A204.1 (cell line): ENCODE measurements at regions not wholly inside any gene's neighbourhood (a gene's known extent, or its start where the extent isn't known, plus 50 kb on each side); places are given as distances from the start of the nearest gene placed in this dataset.
"Not testable (repeated sequence)": the region's sequence is repeated elsewhere in the genome, so short reads cannot be mapped to it uniquely, and the experiment has no call there.

Experiments
- FAIRE-seq: peaks from 2 replicates; lab custom pipeline; 2012; peaks lifted over from hg19 to GRCh38; lab: Jason Lieb, UNC

DNA sequence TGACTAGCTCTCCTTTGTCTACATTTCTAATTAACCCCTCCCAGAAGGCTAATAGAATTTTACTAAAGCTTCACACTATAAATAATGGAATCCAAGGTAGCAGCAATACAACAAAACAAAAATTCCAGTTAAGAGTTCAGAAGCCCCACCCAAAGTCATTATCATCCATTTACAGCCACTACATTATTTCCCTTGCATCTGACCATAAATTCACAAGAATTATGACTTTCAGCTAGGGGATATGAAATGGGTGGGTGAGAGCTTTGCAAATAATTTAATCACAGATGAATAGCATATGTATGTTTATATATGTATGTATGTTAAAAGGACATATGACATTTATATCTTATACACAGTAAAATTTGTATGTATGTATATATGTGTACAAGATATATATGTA is 65.3 kb upstream of the PTGDR start:
- FAIRE-seq: no peak

DNA sequence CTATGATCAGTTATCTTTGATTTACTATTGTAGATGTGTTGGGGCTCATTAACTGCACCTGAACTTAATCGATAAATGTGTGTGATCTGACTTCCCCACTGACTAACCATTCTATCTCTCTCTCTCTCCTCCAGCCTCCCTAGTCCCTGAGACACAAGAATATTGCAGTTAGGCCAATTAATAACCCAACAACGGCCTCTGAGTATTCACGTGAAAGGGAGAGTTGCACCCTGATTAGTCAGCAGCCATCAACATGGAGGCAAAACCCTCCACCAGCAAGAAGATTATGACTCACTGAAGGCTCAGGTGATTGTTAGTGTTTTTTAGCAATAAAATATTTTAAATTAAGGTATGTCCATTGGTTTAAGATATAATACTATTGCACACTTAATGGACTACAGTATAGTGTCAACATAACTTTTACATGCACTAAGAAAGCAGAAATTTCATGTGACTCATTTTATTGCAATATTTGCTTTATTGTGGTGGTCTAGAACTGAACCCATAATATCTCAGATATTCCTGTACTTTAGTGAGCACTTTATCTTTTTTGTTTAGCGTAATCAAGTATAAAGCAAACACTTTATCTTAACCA is 77.1 kb upstream of the PTGDR start:
- no peak for FAIRE-seq

DNA sequence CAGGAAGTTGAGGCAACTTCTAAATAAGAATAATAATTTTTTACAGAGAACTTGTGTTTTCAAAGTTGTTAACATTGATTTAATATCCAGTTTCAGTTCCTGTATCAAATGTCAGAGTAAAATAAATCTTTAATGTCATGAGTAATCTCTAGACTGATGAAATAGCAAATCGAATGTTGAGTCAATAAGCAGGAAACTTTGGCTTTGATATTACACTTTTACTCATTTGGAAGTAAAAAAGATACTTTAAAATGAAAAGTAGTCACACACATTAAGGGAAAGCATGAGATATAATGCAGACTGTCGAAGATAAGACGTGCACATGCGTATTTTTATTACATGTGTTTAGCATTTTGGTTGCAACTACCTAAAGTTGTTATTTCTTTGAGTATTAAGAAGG is 78.2 kb upstream of the PTGDR start:
- FAIRE-seq: peak; percentile 11

DNA sequence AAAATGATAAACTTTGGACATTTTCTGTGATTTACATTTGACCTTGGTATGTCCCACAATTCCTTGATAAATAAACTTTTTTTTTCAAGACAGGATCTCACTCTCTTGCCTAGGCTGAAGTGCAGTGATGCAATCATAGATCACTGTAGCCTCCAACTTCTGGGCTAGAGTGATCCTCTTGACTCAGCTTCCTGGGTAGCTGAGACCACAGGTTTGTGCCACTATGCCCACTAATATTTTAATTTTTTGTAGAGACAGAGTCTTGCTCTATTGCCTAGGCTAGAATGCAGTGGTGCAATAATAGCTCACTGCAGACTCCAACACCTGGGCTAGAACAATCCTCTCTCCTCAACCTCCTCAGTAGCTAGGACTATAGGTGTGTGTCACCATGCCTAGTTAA is 79.1 kb upstream of the PTGDR start:
- no peak for FAIRE-seq

- FAIRE-seq: no peak
Measured at GRCh38 chr14:52185178-52185577, 82.3 kb upstream of the PTGDR start.

GRCh38 chr14:52182853-52183252 is 84.6 kb upstream of the PTGDR start:
- FAIRE-seq: no peak

- no peak for FAIRE-seq
Measured at GRCh38 chr14:52179141-52179790, 88.2 kb upstream of the PTGDR start.

GRCh38 chr14:52175982-52176502 is 91.5 kb upstream of the PTGDR start:
- FAIRE-seq: no peak

- not testable (repeated sequence) for FAIRE-seq
Measured at GRCh38 chr14:52171932-52172331, 95.6 kb upstream of the PTGDR start.

GRCh38 chr14:52166822-52167221 is 98.0 kb upstream of the NID2 start:
- FAIRE-seq: no peak

DNA sequence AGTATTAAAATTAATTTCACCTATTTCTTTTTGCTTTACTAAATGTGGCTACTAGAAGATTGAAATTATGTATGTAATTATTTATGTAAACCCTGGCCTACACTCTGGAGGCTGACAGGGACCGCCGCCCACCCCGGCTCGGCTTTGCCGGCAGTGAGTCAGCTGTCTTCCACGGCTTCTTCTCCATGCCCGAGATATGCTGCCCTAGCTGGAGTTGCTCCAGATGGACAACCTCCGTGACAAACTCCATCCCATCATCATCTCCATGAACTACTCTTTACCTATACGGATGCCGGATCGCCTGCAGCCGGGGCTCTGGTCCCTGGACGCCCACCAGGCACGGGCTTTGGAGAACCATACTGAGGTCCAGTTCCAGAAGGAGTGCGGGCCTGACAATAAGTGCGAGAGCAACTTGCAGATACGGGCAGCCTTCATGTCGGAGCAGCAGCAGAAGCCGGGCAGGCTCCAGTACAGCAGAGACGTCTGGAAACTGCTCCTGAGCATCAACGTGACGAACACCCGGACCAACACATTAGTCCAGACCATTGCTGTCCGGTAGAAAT is 86.9 kb upstream of the NID2 start:
- FAIRE-seq: no peak

- FAIRE-seq: no peak
Measured at GRCh38 chr14:52154992-52155650, 86.3 kb upstream of the NID2 start.

DNA sequence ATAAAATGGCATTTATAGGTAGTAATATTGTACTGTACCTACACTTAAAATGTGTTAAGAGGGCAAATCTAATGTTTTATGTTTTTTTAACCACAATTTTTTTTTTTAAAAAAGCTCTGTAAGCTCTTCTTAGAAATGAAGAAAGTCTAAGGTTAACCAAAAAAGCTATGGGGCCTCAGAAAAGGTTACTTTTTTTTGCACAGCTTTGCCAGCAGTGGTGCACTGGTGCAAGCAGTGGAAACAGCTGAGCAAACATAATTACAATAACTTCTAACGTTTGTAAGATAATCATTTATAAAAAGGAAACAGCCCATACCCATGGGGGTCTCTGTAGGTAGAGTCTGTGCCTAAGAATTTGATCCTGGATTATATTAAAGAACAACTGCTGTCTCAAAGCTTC is 85.1 kb upstream of the NID2 start:
- no peak for FAIRE-seq

DNA sequence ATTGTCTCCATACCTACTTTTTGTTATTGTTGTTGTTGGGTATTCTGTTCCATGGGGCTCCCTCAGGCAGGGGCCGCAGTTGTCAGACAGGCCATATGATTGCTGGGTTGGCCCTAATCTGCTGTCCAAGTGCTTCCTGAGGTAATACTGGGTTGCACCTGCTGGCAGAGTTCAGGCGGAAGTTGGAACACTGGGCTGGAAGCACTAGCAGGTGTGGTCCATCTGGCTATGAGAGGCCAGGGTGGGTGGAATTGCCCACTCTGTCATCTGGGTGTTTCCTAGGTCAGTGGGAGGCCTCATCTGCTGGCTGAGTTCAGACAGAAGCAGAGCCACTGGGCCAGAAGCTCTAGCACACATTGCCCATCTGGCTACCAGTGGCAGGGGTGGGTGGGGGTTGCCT is 81.3 kb upstream of the NID2 start:
- no peak for FAIRE-seq

DNA sequence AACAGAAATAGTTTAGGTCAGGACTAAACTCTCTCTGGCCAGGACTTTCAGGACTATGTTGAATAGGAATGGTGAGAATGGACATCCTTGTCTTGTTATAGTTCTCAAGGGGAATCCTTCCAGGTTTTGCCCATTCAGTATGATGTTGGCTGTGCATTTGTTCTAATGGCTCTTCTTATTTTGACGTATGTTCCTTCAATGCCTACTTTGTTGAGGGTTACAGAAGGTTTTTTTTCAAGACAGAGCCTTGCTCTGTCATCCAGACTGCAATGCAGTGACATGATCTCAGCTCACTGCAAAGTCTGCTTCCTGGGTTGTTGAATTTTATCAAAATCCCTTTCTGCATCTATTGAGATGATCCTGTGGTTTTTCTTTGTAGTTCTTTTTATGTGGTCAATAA is 79.5 kb upstream of the NID2 start:
- no peak for FAIRE-seq

- no peak for FAIRE-seq
Measured at GRCh38 chr14:52146504-52146903, 77.6 kb upstream of the NID2 start.

GRCh38 chr14:52144099-52144498 is 75.2 kb upstream of the NID2 start:
- not testable (repeated sequence) for FAIRE-seq

DNA sequence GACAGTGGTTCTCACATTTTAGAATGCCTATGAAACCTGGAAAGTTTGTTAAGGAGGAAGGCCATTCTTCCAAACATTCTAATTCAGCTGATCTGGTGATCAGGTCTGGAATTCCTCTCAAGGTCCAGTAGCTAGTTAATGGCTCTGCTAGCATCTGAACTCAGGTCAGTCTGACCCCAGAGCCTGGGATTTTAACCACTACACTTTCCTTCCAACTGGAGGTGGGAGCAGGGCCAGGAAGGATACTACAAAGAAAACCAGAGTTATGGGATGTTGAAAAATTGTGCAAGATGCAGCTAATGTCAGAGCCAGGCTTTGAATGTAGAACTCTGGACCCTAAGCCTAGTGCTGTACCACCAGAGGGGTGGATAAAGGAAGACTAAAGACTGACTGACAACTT is 73.6 kb upstream of the NID2 start:
- FAIRE-seq: no peak

GRCh38 chr14:52131640-52132320 is 62.9 kb upstream of the NID2 start:
- no peak for FAIRE-seq

DNA sequence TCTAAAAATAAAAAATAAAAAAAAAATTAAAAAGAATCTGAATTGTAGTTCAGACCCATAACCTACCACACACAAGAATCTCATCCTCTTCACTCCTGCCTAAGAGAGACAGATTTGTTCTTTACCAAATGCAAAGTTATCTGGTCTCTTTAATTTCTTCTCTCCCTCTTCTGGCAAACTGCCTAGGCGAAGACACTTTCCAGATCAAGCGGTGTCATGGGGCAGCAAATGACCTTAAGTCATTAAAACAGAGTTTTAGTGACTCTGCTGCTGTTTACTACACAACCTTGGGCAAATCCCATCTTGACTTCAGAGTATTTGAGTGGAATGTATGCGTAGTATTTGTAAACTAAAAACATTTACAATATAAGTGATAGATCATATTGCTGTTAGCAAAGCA is 60.9 kb upstream of the NID2 start:
- no peak for FAIRE-seq

DNA sequence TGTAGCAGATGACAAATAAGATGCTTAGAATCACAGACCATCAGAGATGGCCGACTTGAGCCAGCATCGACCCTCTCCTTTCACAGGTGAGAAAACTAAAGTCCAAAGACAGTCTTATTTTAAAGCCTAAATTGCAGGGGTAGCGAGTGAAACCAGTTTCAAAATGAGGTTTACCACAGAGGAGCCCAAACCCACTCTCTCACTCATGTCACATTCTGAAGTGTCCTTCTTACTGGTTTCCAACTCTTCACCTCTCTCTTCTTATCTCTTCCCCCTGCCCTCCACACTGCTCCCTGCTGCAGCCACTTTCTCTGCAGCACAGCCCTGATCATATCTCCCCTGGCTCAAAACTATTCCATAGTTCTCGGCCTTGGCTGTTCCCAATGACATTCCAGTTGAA is 57.0 kb upstream of the NID2 start:
- FAIRE-seq: no peak

GRCh38 chr14:52124791-52125684 is 56.2 kb upstream of the NID2 start:
- no peak for FAIRE-seq
